Left ventricle myocardium inferior (tissue), 1 donor: ENCODE measurements at regions not wholly inside any gene's neighbourhood (a gene's known extent, or its start where the extent isn't known, plus 50 kb on each side); places are given as distances from the start of the nearest gene placed in this dataset.
A peak's percentile ranks its signal among the peaks of the same experiment; 100 is the strongest.

ENCODE experiments used
- DNase-seq: peaks from one replicate; pipeline ENCODE4 v3.0.0-alpha.2; 2020
- H3K27ac ChIP-seq: fragments of 200-600 bp; replicated peaks from 2 replicates; pipeline ENCODE4 v1.8.0; 2021
- H3K27me3 ChIP-seq: fragments of 200-600 bp; 2 replicates; pipeline ENCODE4 v1.8.0; 2021; ENCODE audit warnings: low read depth
- H3K36me3 ChIP-seq: fragments of 200-600 bp; 2 replicates; pipeline ENCODE4 v1.8.0; 2021
- H3K4me1 ChIP-seq: fragments of 200-600 bp; 2 replicates; pipeline ENCODE4 v1.8.0; 2021
- H3K4me3 ChIP-seq: fragments of 200-600 bp; 2 replicates; pipeline ENCODE4 v1.8.0; 2021; ENCODE audit warnings: mild to moderate bottlenecking, moderate library complexity
- H3K9me3 ChIP-seq: fragments of 200-600 bp; replicated peaks from 2 replicates; pipeline ENCODE4 v1.8.0; 2021
- CTCF ChIP-seq: fragments of 200-600 bp; IDR thresholded peaks from 2 replicates; pipeline ENCODE4 v1.8.0; 2021; ENCODE audit warnings: antibody characterized with exemption, mild to moderate bottlenecking, borderline replicate concordance
- intact Hi-C: fragments of 100-400 bp; cut with micrococcal nuclease; formaldehyde crosslinking; loops from one replicate; pipeline ENCODE4 v1.11.0; 2022
- donor health status: DM: no; HTN: yes; CAD: no; lungs with severe emphysema.

- no peak overlapping the region for H3K4me3 ChIP-seq
- H3K27ac ChIP-seq = no peak overlapping the region
- no peaks in the 10 kb centered on the region for H3K36me3 ChIP-seq
- peaks cover 48% of the 10 kb centered on the region for H3K27me3 ChIP-seq
- no peaks in the 10 kb centered on the region for H3K9me3 ChIP-seq
- no peaks in the 10 kb centered on the region for H3K4me1 ChIP-seq
- peak; percentile 22 for DNase-seq
- TF ChIP-seq CTCF = no peak
- intact Hi-C loops = no loop called here
Measured at GRCh38 chr11:119509969-119510401, 87.0 kb upstream of the THY1 start.

GRCh38 chr11:119509282-119509841, 86.4 kb upstream of the THY1 start:
- no peaks in the 10 kb centered on the region for H3K36me3 ChIP-seq
- no peak for TF ChIP-seq CTCF
- no peak overlapping the region for H3K27ac ChIP-seq
- no peak overlapping the region for H3K4me3 ChIP-seq
- no peak for DNase-seq
- no peaks in the 10 kb centered on the region for H3K4me1 ChIP-seq
- peaks cover 43% of the 10 kb centered on the region for H3K27me3 ChIP-seq
- intact Hi-C loops = no loop called here
- H3K9me3 ChIP-seq = no peaks in the 10 kb centered on the region

- no peak overlapping the region for H3K27ac ChIP-seq
- no peak for TF ChIP-seq CTCF
- no peak for DNase-seq
- intact Hi-C loops = no loop called here
- no peaks in the 10 kb centered on the region for H3K36me3 ChIP-seq
- H3K4me3 ChIP-seq = no peak overlapping the region
- H3K9me3 ChIP-seq = no peaks in the 10 kb centered on the region
- H3K27me3 ChIP-seq = peaks cover 41% of the 10 kb centered on the region
- H3K4me1 ChIP-seq = no peaks in the 10 kb centered on the region
Measured at GRCh38 chr11:119506436-119506835, 83.5 kb upstream of the THY1 start.

GRCh38 chr11:119505861-119506260, 82.9 kb upstream of the THY1 start:
- Histone ChIP-seq H3K27me3 (peaks cover 44% of the 10 kb centered on the region), H3K9me3 (no peaks in the 10 kb centered on the region), H3K36me3 (no peaks in the 10 kb centered on the region), H3K27ac (no peak overlapping the region), H3K4me1 (no peaks in the 10 kb centered on the region), H3K4me3 (no peak overlapping the region)
- TF ChIP-seq CTCF = no peak
- DNase-seq = no peak
- intact Hi-C loops = no loop called here

GRCh38 chr11:119505071-119505470, 82.1 kb upstream of the THY1 start:
- Histone ChIP-seq H3K36me3 (no peaks in the 10 kb centered on the region), H3K4me3 (no peak overlapping the region), H3K27ac (no peak overlapping the region), H3K27me3 (peaks cover 52% of the 10 kb centered on the region), H3K4me1 (no peaks in the 10 kb centered on the region), H3K9me3 (no peaks in the 10 kb centered on the region)
- TF ChIP-seq CTCF = no peak
- no peak for DNase-seq
- intact Hi-C loops = no loop called here

- Histone ChIP-seq H3K27me3 (peaks cover 59% of the 10 kb centered on the region), H3K4me3 (no peak overlapping the region), H3K9me3 (no peaks in the 10 kb centered on the region), H3K27ac (no peak overlapping the region), H3K4me1 (no peaks in the 10 kb centered on the region), H3K36me3 (no peaks in the 10 kb centered on the region)
- intact Hi-C loops = no loop called here
- no peak for TF ChIP-seq CTCF
- DNase-seq = no peak
Measured at GRCh38 chr11:119504371-119504770, 81.4 kb upstream of the THY1 start.
